Erythroblast (primary cell): ENCODE measurements at regions not wholly inside any gene's neighbourhood (a gene's known extent, or its start where the extent isn't known, plus 50 kb on each side); places are given as distances from the start of the nearest gene placed in this dataset.

Experiments
- GATA1 ChIP-seq: IDR thresholded peaks from 2 replicates; pipeline ENCODE4 v1.6.1; 2011; ENCODE audit warnings: low read depth, mild to moderate bottlenecking, control low read depth, low read length, moderate library complexity
- POLR2A ChIP-seq: IDR thresholded peaks from 2 replicates; pipeline ENCODE4 v1.6.1; 2011; ENCODE audit warnings: mild to moderate bottlenecking, low read length

DNA sequence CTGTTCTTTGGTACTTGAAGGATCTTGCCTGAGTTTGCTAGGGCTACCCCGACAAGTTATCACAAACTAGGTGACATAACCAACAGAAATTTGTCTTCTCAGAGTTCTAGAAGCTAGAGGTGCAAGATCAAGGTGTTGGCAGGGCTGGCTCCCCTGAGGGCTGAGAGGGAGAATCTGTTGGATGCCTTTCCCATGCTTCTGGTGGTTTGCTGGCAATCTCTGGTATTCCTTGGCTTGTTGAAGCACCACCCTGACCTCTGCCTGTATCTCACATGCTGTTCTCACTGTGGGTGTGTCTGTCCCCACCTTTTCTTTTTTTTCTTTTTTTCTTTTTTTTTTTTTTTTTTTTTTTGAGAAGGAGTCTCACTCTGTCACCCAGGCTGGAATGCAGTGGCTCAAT, 81.2 kb downstream of the VCPKMT start:
- TF ChIP-seq POLR2A (no peak), GATA1 (no peak)
